Endothelial cell of umbilical vein (primary cell): ENCODE measurements at regions not wholly inside any gene's neighbourhood (a gene's known extent, or its start where the extent isn't known, plus 50 kb on each side); places are given as distances from the start of the nearest gene placed in this dataset.

ENCODE experiments used
- BruUV-seq: library from RNA; stranded (reverse); fragments of 400-500 nt; replicated peaks from 2 replicates; lab custom pipeline; 2021; lab: Mats Ljungman, UMichigan
- CTCF ChIA-PET: fragments of 300-600, 350-600 bp; sonication (Branson Sonifier 250); formaldehyde crosslinking; loops from one replicate; lab custom pipeline; 2021; ENCODE audit warnings: antibody characterized with exemption, inconsistent platforms; lab: Charles Lee
- POLR2A ChIA-PET: fragments of 300-600, 350-600 bp; sonication (Branson Sonifier 250); formaldehyde crosslinking; loops from one replicate; lab custom pipeline; 2021; ENCODE audit warnings: antibody characterized with exemption, inconsistent platforms; lab: Charles Lee
- DNase-seq: peaks from one replicate; pipeline ENCODE4 v3.0.0-alpha.2; 2011; ENCODE audit warnings: low read depth, low spot score
- FAIRE-seq: peaks from 2 replicates; lab custom pipeline; 2011; peaks lifted over from hg19 to GRCh38; lab: Jason Lieb, UNC
- H2AFZ ChIP-seq: 2 replicates; pipeline ENCODE4 v1.6.0; 2012; ENCODE audit warnings: low read depth, low read length, control low read depth, inconsistent platforms
- H3K27ac ChIP-seq: 2 replicates; pipeline ENCODE4 v1.5.1; 2011; ENCODE audit warnings: low read depth, mild to moderate bottlenecking, control low read depth, low read length, moderate library complexity; ENCODE audit not compliant: insufficient read depth
- H3K27me3 ChIP-seq, 2 experiments: 2 replicates each; pipeline versions ENCODE4 v1.6.0 to v1.6.1; 2011; ENCODE audit warnings: low read length in 2 of 2, mixed read lengths in 1 of 2; ENCODE audit not compliant: control insufficient read depth in 2 of 2, insufficient read depth in 2 of 2
- H3K36me3 ChIP-seq, 2 experiments: 2 replicates in 1 of 2; 3 replicates in 1 of 2; pipeline ENCODE4 v1.5.1; 2011; ENCODE audit warnings: low read length in 2 of 2, mild to moderate bottlenecking in 1 of 2, moderate library complexity in 1 of 2; ENCODE audit not compliant: control insufficient read depth in 2 of 2, insufficient read depth in 2 of 2; ENCODE audit errors: extremely low read depth in 1 of 2
- H3K4me1 ChIP-seq: 3 replicates; pipeline ENCODE4 v1.5.1; 2011; ENCODE audit warnings: mild to moderate bottlenecking, low read length; ENCODE audit not compliant: control insufficient read depth, insufficient read depth; ENCODE audit errors: extremely low read depth
- H3K4me2 ChIP-seq: 2 replicates; pipeline ENCODE4 v1.6.1; 2011; ENCODE audit warnings: low read length, control low read depth, mixed read lengths; ENCODE audit not compliant: insufficient read depth
- H3K4me3 ChIP-seq, 3 experiments: fragments of 200-600 bp in 1 of 3; sonication (generic), shearing (Covaris generic) in 1 of 3; replicated peaks in 1 of 3; 2 replicates each; pipeline ENCODE4 v1.5.1; 2011 to 2016; ENCODE audit warnings: control low read depth in 3 of 3, low read length in 3 of 3, mild to moderate bottlenecking in 2 of 3, inconsistent platforms in 1 of 3, low read depth in 1 of 3, moderate library complexity in 1 of 3; ENCODE audit not compliant: insufficient read depth in 1 of 3
- H3K79me2 ChIP-seq: 2 replicates; pipeline ENCODE4 v1.6.0; 2012; ENCODE audit warnings: low read length, inconsistent platforms; ENCODE audit not compliant: control insufficient read depth, insufficient read depth
- H3K9ac ChIP-seq: replicated peaks from 2 replicates; pipeline ENCODE3; 2011; ENCODE audit warnings: low read length, control low read depth; ENCODE audit not compliant: insufficient read depth; ENCODE audit errors: extremely low read depth
- H3K9me1 ChIP-seq: replicated peaks from 3 replicates; pipeline ENCODE4 v1.6.0; 2011; ENCODE audit warnings: mild to moderate bottlenecking, low read length; ENCODE audit not compliant: control insufficient read depth, insufficient read depth; ENCODE audit errors: extremely low read depth
- H3K9me3 ChIP-seq: replicated peaks from 2 replicates; pipeline ENCODE4 v1.5.1; 2012; ENCODE audit warnings: low read length, inconsistent platforms; ENCODE audit not compliant: control insufficient read depth, insufficient read depth
- H4K20me1 ChIP-seq: replicated peaks from 2 replicates; pipeline ENCODE3; 2011; ENCODE audit warnings: mild to moderate bottlenecking, low read length; ENCODE audit not compliant: control insufficient read depth, insufficient read depth; ENCODE audit errors: extremely low read depth
- EZH2 ChIP-seq: IDR thresholded peaks from 2 replicates; pipeline ENCODE4 v1.6.1; 2012; ENCODE audit warnings: borderline replicate concordance, low read depth, mild to moderate bottlenecking, moderate library complexity, low read length, inconsistent platforms; ENCODE audit not compliant: severe bottlenecking
- FOS ChIP-seq: IDR thresholded peaks from 2 replicates; pipeline ENCODE4 v1.6.1; 2011; ENCODE audit warnings: mild to moderate bottlenecking, low read length, moderate library complexity, borderline replicate concordance; ENCODE audit not compliant: insufficient read depth
- GATA2 ChIP-seq: IDR thresholded peaks from 2 replicates; pipeline ENCODE4 v1.7.0; 2011; ENCODE audit warnings: low read depth, mild to moderate bottlenecking, moderate library complexity, mixed read lengths, low read length; ENCODE audit not compliant: insufficient read length, insufficient read depth
- JUN ChIP-seq: IDR thresholded peaks from 2 replicates; pipeline ENCODE4 v1.6.1; 2011; ENCODE audit warnings: borderline replicate concordance, low read depth; ENCODE audit not compliant: insufficient read length, insufficient read depth
- MYC ChIP-seq: IDR thresholded peaks from one replicate; pipeline ENCODE4 v1.6.1; 2011; ENCODE audit warnings: mild to moderate bottlenecking, low read depth, low read length
- POLR2A ChIP-seq: IDR thresholded peaks from 2 replicates; pipeline ENCODE4 v1.6.1; 2012; ENCODE audit warnings: low read depth, mild to moderate bottlenecking, control low read depth, low read length
- POLR2AphosphoS5 ChIP-seq: IDR thresholded peaks from 2 replicates; pipeline ENCODE4 v1.6.1; 2012; ENCODE audit warnings: low read depth, mild to moderate bottlenecking, control low read depth, low read length, moderate library complexity; ENCODE audit not compliant: insufficient read depth
- dilution Hi-C: fragments of 300-500 bp; cut with MboI; formaldehyde crosslinking; loops from one replicate; pipeline ENCODE4 v1.15.0; 2019; ENCODE audit warnings: low sequenced_read_pairs; ENCODE audit not compliant: extremely low pct_ligation_motif_present
- intact Hi-C: fragments of 100-400 bp; cut with micrococcal nuclease; formaldehyde crosslinking; loops from one replicate; pipeline ENCODE4 v1.10.0; 2022
- TF ChIP-seq, protein P1 (sequence below), 2 donors: IDR thresholded peaks; 1 replicate in 1 of 2; 2 replicates in 1 of 2; pipeline ENCODE4 v1.5.1; 2011; ENCODE audit warnings: low read length in 2 of 2, mild to moderate bottlenecking in 2 of 2, moderate library complexity in 2 of 2, control low read depth in 1 of 2, inconsistent platforms in 1 of 2, low read depth in 1 of 2; ENCODE audit not compliant: insufficient read depth in 1 of 2; ENCODE audit errors: extremely low read depth in 1 of 2
- TF ChIP-seq, protein P2 (sequence below): IDR thresholded peaks from 2 replicates; pipeline ENCODE4 v1.6.1; 2011; ENCODE audit not compliant: insufficient read depth, insufficient read length

DNA sequence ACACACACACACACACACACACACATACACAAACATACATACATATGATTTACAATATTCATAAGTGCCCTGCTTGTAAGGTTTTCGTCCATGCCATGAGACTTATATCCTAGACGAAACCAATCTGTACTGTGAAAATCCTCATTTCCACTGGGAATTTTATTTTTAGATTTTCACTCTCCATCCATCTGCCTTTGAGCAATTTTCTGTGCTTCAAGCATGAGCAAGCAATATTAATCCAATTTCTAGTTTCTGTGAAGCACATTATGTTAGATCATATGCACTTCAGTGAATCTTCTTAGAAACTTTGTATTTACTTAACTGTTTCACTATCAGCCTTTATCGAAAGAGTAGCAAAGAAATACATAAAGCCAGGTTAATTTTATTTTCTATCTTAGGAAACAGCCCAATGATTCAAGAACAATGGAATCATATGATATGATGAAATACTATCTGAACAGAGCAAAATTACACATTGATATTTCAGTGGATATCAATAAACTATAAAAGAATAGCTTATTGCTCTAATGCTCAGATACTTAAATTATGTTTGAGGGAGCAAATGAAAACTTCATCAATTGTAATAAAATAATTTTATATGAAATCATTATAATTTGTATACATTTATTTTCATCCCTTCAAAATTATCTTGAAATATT, 1100.7 kb upstream of the MIR17HG start:
- H3K9ac ChIP-seq: no peak overlapping the region
- H3K9me3 ChIP-seq: no peaks in the 10 kb centered on the region
- no peaks in the 10 kb centered on the region for H3K4me1 ChIP-seq
- H3K9me1 ChIP-seq: no peaks in the 10 kb centered on the region
- no peak overlapping the region for H2AFZ ChIP-seq
- H3K27me3 ChIP-seq: no peaks in the 10 kb centered on the region
- H4K20me1 ChIP-seq: no peaks in the 10 kb centered on the region
- DNase-seq (no peak), FAIRE-seq (no peak)
- no peaks in the 10 kb centered on the region for H3K36me3 ChIP-seq
- no peak for TF ChIP-seq POLR2AphosphoS5
- TF ChIP-seq, protein P1, sequence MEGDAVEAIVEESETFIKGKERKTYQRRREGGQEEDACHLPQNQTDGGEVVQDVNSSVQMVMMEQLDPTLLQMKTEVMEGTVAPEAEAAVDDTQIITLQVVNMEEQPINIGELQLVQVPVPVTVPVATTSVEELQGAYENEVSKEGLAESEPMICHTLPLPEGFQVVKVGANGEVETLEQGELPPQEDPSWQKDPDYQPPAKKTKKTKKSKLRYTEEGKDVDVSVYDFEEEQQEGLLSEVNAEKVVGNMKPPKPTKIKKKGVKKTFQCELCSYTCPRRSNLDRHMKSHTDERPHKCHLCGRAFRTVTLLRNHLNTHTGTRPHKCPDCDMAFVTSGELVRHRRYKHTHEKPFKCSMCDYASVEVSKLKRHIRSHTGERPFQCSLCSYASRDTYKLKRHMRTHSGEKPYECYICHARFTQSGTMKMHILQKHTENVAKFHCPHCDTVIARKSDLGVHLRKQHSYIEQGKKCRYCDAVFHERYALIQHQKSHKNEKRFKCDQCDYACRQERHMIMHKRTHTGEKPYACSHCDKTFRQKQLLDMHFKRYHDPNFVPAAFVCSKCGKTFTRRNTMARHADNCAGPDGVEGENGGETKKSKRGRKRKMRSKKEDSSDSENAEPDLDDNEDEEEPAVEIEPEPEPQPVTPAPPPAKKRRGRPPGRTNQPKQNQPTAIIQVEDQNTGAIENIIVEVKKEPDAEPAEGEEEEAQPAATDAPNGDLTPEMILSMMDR (IDR thresholded peaks at IDR 0.05; ENCODE audit: extremely low read depth in 1 of 2, insufficient read depth in 1 of 2, low read depth in 1 of 2, low read length in 2 of 2): no peak
- no peak for TF ChIP-seq POLR2A
- TF ChIP-seq GATA2: no peak
- no peak for TF ChIP-seq MYC
- no peak for TF ChIP-seq FOS
- TF ChIP-seq, protein P2, sequence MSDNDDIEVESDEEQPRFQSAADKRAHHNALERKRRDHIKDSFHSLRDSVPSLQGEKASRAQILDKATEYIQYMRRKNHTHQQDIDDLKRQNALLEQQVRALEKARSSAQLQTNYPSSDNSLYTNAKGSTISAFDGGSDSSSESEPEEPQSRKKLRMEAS: no peak
- TF ChIP-seq EZH2: no peak
- TF ChIP-seq JUN: no peak
- BruUV-seq: no TSS peak
- dilution Hi-C loops (no loop called here), intact Hi-C loops (no loop called here)
- no peaks in the 10 kb centered on the region for H3K79me2 ChIP-seq
- H3K4me3 ChIP-seq: no peak overlapping the region
- no peak overlapping the region for H3K27ac ChIP-seq
- H3K4me2 ChIP-seq: no peak overlapping the region
- ChIA-PET CTCF (no interaction called here), POLR2A (no interaction called here)
